GM19328 (cell line): ENCODE measurements at regions not wholly inside any gene's neighbourhood (a gene's known extent, or its start where the extent isn't known, plus 50 kb on each side); places are given as distances from the start of the nearest gene placed in this dataset.
"Not testable (repeated sequence)": the region's sequence is repeated elsewhere in the genome, so short reads cannot be mapped to it uniquely, and the experiment has no call there.

Experiments used
- ATAC-seq: cut with Tn5 transposase; IDR thresholded peaks from one replicate; pipeline ENCODE4 v1.9.1; 2021; ENCODE audit warnings: mild to moderate bottlenecking, moderate library complexity; ENCODE audit not compliant: unreplicated experiment

GRCh38 chr13:86920961-86921360, 750.2 kb upstream of the SLITRK5 start:
- no peak for ATAC-seq

GRCh38 chr13:86922936-86923335, 748.2 kb upstream of the SLITRK5 start:
- no peak for ATAC-seq

DNA sequence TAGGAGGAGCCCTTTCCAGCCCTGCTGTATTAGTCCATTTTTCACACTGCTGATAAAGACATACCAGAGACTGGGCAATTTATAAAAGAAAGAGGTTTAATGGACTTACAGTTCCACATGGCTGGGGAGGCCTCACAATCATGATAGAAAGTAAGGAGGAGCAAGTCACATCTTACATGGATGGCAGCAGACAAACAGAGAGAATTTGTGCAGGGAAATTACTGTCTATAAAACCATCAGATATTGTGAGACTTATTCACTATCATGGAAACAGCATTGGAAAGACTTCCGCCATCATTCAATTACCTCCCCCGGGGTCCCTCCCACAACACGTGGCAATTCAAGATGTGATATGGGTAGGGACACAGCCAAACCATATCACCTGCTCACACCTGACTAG, 744.3 kb upstream of the SLITRK5 start:
- ATAC-seq, result not testable (repeated sequence)

- ATAC-seq, result no peak
Observed at GRCh38 chr13:86932776-86933334, 738.3 kb upstream of the SLITRK5 start.

GRCh38 chr13:86933676-86934075, 737.5 kb upstream of the SLITRK5 start:
- no peak for ATAC-seq

DNA sequence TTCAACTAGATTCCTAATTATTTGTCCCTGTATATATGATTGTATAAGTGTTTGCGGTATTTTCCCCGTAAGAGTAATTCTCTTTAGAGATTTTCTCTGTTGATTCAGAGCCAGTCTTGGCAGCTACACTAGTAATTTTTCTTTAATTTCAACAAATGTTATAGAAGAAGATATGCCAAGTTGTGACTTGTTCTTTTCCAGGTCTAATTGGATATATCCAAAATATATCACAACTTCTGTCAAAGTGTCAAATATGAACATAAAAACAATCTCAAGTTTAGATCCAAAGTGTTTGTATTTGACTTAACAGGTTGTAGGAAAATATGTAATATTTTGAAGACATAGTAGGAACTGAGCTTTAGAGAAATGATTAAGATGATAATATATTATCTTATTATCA, 733.9 kb upstream of the SLITRK5 start:
- ATAC-seq, result no peak

DNA sequence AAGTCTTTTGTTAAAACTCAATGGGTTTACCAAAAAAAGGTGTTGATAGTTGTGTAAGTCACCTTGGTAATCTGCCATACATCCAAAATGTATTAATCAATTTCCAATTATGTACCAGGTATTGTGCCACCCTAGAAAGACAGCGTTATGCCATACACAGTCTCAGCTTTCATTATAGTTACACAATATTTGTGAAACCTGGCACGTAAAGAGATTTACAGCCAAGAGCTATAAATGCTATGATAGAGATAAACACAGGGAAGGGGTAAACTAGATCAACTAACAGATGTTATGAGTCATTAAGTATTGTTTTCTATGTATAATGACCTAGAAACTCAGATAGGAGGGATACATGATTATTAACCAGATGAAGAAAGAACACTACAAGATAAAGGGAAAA, 725.6 kb upstream of the SLITRK5 start:
- no peak for ATAC-seq

DNA sequence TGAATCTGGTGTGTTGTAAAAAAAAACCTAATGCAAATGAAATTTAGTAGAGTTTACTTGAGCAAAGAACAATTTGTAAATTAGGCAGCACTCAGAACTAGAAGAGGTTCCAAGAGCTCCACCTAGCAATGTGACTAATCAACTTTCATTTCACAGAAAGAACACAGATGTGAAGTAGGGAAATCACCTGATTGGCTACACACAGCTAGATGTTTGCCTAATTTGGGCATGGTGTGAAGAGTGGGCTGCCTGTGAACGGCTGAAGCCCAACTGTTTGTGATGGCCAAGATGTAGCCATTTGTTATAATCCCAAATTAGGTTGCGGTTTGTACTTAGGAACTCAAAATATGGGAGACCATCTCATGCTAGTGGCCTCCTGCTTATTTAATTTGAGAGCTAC, 724.4 kb upstream of the SLITRK5 start:
- ATAC-seq, result no peak

- ATAC-seq, result no peak
Observed at GRCh38 chr13:86954341-86954740, 716.8 kb upstream of the SLITRK5 start.

GRCh38 chr13:86960876-86961275, 710.3 kb upstream of the SLITRK5 start:
- no peak for ATAC-seq

- no peak for ATAC-seq
Observed at GRCh38 chr13:86974251-86974994, 696.7 kb upstream of the SLITRK5 start.

- ATAC-seq, result no peak
Observed at GRCh38 chr13:86974995-86975328, 696.2 kb upstream of the SLITRK5 start.

- no peak for ATAC-seq
Observed at GRCh38 chr13:86976521-86977324, 694.4 kb upstream of the SLITRK5 start.

DNA sequence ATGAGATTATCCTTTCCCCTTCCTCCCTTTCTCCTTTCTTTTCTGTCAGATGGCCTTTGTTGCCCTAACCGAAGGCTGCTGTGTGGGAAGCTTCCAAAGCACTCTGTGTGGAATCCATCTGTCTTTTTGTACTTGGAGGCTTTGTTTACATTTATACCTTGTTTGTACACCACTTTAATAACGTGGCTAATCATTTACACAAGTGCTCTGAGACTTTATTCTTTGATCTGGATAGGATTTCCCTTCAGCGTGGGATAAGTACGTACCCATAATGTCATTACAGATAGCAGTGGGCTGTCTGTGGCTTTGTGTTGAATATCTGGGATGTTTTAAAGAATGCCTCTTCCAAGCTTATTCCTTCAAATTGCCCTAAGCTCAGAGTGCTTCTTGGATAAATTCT, 684.7 kb upstream of the SLITRK5 start:
- no peak for ATAC-seq

DNA sequence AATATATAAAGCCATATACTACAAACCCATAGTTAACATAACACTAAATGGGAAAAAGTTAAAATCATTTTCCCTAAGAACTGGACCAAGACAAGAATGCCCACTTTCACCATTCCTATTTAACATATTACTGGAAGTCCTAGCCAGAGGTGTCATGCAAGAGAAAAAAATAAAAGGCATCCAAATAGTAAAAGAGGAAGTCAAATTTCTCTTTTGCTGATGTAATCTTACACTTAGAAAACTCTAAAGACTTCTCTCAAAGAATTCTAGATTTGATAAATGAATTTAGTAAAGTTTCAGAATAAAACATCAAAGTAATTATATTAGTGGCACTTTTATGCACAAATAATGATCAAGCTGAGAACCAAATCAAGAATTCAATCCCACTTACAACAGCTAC, 678.9 kb upstream of the SLITRK5 start:
- no peak for ATAC-seq

- no peak for ATAC-seq
Observed at GRCh38 chr13:87003265-87003664, 667.9 kb upstream of the SLITRK5 start.

- ATAC-seq, result no peak
Observed at GRCh38 chr13:87005511-87005910, 665.7 kb upstream of the SLITRK5 start.

GRCh38 chr13:87035526-87035925, 635.6 kb upstream of the SLITRK5 start:
- no peak for ATAC-seq

- no peak for ATAC-seq
Observed at GRCh38 chr13:87042946-87043345, 628.2 kb upstream of the SLITRK5 start.

DNA sequence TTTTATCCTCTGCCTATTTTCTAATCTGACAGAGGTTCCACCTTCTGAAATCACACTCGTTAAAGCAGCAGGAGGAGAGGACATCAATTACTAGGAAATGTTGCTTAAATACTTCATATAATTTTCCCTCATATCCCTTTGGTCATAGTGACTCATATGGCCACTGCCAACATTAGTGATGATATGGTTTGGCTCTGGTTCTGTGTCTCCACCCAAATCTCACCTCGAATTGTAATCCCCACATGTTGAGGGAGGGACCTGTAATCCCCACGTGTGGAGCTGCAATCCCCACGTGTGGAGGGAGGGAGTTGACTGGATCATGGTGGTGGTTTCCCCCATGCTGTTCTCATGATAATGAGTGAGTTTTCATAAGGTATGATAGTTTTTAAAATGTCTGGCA, 618.4 kb upstream of the SLITRK5 start:
- ATAC-seq, result no peak

- no peak for ATAC-seq
Observed at GRCh38 chr13:87057807-87058520, 613.2 kb upstream of the SLITRK5 start.
